ENCODE measurements at regions not wholly inside any gene's neighbourhood (a gene's known extent, or its start where the extent isn't known, plus 50 kb on each side); places are given as distances from the start of the nearest gene placed in this dataset.

- Histone ChIP-seq H3K9me3 (ENCODE audit: insufficient read depth, low read depth, low read length) (no peaks in the 10 kb centered on the region), H3K9ac (ENCODE audit: low read depth, low read length) (no peak overlapping the region), H3K4me1 (ENCODE audit: insufficient read depth, low read length) (no peaks in the 10 kb centered on the region), H3K27ac (ENCODE audit: low read length) (no peak overlapping the region), H3K36me3 (ENCODE audit: insufficient read depth, low read depth, low read length) (no peaks in the 10 kb centered on the region), H3K27me3 (ENCODE audit: insufficient read depth, low read length) (no peaks in the 10 kb centered on the region), H3K4me3 (ENCODE audit: low read length) (no peak overlapping the region)
Measured at GRCh38 chr4:156036496-156036895, 82.8 kb upstream of the CTSO start.

GRCh38 chr4:156029691-156030090, 76.0 kb upstream of the CTSO start:
- Histone ChIP-seq H3K9ac (ENCODE audit: low read depth, low read length) (no peak overlapping the region), H3K4me1 (ENCODE audit: insufficient read depth, low read length) (no peaks in the 10 kb centered on the region)

GRCh38 chr4:156021298-156021697, 67.6 kb upstream of the CTSO start:
- no peaks in the 10 kb centered on the region for H3K36me3 ChIP-seq (ENCODE audit: insufficient read depth, low read depth, low read length)
- H3K27ac ChIP-seq (ENCODE audit: low read length): no peak overlapping the region
- H3K27me3 ChIP-seq (ENCODE audit: insufficient read depth, low read length): no peaks in the 10 kb centered on the region

More at GRCh38 chr4:156029691-156030090, 76.0 kb upstream of the CTSO start:
- H3K27ac ChIP-seq (ENCODE audit: low read length): no peak overlapping the region
- no peak overlapping the region for H3K4me3 ChIP-seq (ENCODE audit: low read length)
- H3K27me3 ChIP-seq (ENCODE audit: insufficient read depth, low read length): no peaks in the 10 kb centered on the region
- H3K9me3 ChIP-seq (ENCODE audit: insufficient read depth, low read depth, low read length): no peaks in the 10 kb centered on the region
- no peaks in the 10 kb centered on the region for H3K36me3 ChIP-seq (ENCODE audit: insufficient read depth, low read depth, low read length)

GRCh38 chr4:156019246-156019645, 65.6 kb upstream of the CTSO start:
- no peak overlapping the region for H3K9ac ChIP-seq (ENCODE audit: low read depth, low read length)
- H3K36me3 ChIP-seq (ENCODE audit: insufficient read depth, low read depth, low read length): no peaks in the 10 kb centered on the region
- no peak overlapping the region for H3K27ac ChIP-seq (ENCODE audit: low read length)
- no peaks in the 10 kb centered on the region for H3K27me3 ChIP-seq (ENCODE audit: insufficient read depth, low read length)
- peaks cover 33% of the 10 kb centered on the region for H3K4me1 ChIP-seq (ENCODE audit: insufficient read depth, low read length)
- no peaks in the 10 kb centered on the region for H3K9me3 ChIP-seq (ENCODE audit: insufficient read depth, low read depth, low read length)
- peak overlapping the region; percentile 46 for H3K4me3 ChIP-seq (ENCODE audit: low read length)

More at GRCh38 chr4:156021298-156021697, 67.6 kb upstream of the CTSO start:
- Histone ChIP-seq H3K4me1 (ENCODE audit: insufficient read depth, low read length) (peaks cover 33% of the 10 kb centered on the region), H3K9me3 (ENCODE audit: insufficient read depth, low read depth, low read length) (no peaks in the 10 kb centered on the region), H3K4me3 (ENCODE audit: low read length) (no peak overlapping the region), H3K9ac (ENCODE audit: low read depth, low read length) (no peak overlapping the region)

GRCh38 chr4:156018383-156018782, 64.7 kb upstream of the CTSO start:
- Histone ChIP-seq H3K4me3 (ENCODE audit: low read length) (no peak overlapping the region), H3K27me3 (ENCODE audit: insufficient read depth, low read length) (no peaks in the 10 kb centered on the region), H3K4me1 (ENCODE audit: insufficient read depth, low read length) (peaks cover 33% of the 10 kb centered on the region), H3K9ac (ENCODE audit: low read depth, low read length) (no peak overlapping the region), H3K27ac (ENCODE audit: low read length) (no peak overlapping the region), H3K36me3 (ENCODE audit: insufficient read depth, low read depth, low read length) (no peaks in the 10 kb centered on the region), H3K9me3 (ENCODE audit: insufficient read depth, low read depth, low read length) (no peaks in the 10 kb centered on the region)

GRCh38 chr4:156015781-156016180, 62.1 kb upstream of the CTSO start:
- no peak overlapping the region for H3K9ac ChIP-seq (ENCODE audit: low read depth, low read length)
- H3K4me1 ChIP-seq (ENCODE audit: insufficient read depth, low read length): peaks cover 27% of the 10 kb centered on the region
- no peaks in the 10 kb centered on the region for H3K27me3 ChIP-seq (ENCODE audit: insufficient read depth, low read length)
- H3K4me3 ChIP-seq (ENCODE audit: low read length): no peak overlapping the region
- no peak overlapping the region for H3K27ac ChIP-seq (ENCODE audit: low read length)
- no peaks in the 10 kb centered on the region for H3K9me3 ChIP-seq (ENCODE audit: insufficient read depth, low read depth, low read length)
- H3K36me3 ChIP-seq (ENCODE audit: insufficient read depth, low read depth, low read length): no peaks in the 10 kb centered on the region

- no peak overlapping the region for H3K27ac ChIP-seq (ENCODE audit: low read length)
- no peaks in the 10 kb centered on the region for H3K4me1 ChIP-seq (ENCODE audit: insufficient read depth, low read length)
- H3K9me3 ChIP-seq (ENCODE audit: insufficient read depth, low read depth, low read length): no peaks in the 10 kb centered on the region
- no peak overlapping the region for H3K4me3 ChIP-seq (ENCODE audit: low read length)
- no peaks in the 10 kb centered on the region for H3K36me3 ChIP-seq (ENCODE audit: insufficient read depth, low read depth, low read length)
- H3K9ac ChIP-seq (ENCODE audit: low read depth, low read length): no peak overlapping the region
- H3K27me3 ChIP-seq (ENCODE audit: insufficient read depth, low read length): peaks cover 21% of the 10 kb centered on the region
Measured at GRCh38 chr4:156006192-156006591, 52.5 kb upstream of the CTSO start.
